SK-N-MC (cell line): ENCODE measurements at regions not wholly inside any gene's neighbourhood (a gene's known extent, or its start where the extent isn't known, plus 50 kb on each side); places are given as distances from the start of the nearest gene placed in this dataset.

Source experiments
- DNase-seq: peaks from one replicate; pipeline ENCODE4 v3.0.0-alpha.2; 2011; ENCODE audit warnings: low read depth, low spot score
- H3K27ac ChIP-seq: fragments of 200-600 bp; sonication (generic); 2 replicates; pipeline ENCODE4 v1.5.1; 2016; ENCODE audit warnings: mixed run types
- H3K36me3 ChIP-seq: fragments of 200-600 bp; sonication (generic); 2 replicates; pipeline ENCODE4 v1.6.1; 2017; ENCODE audit warnings: antibody characterized with exemption, low read length, mixed read lengths; ENCODE audit not compliant: insufficient read depth
- H3K4me3 ChIP-seq: fragments of 200-600 bp; sonication (generic); 2 replicates; pipeline ENCODE4 v1.5.1; 2016
- H3K9ac ChIP-seq: fragments of 200-600 bp; sonication (generic); 2 replicates; pipeline ENCODE4 v1.8.0; 2017; ENCODE audit warnings: mixed run types, mixed read lengths; ENCODE audit not compliant: insufficient read length
- H3K9me3 ChIP-seq: fragments of 200-600 bp; sonication (generic); 2 replicates; pipeline ENCODE4 v1.6.1; 2017; ENCODE audit warnings: low read depth, mild to moderate bottlenecking, antibody characterized with exemption, low read length, moderate library complexity, mixed read lengths
- EZH2 ChIP-seq: fragments of 200-600 bp; sonication (generic); IDR thresholded peaks from one replicate; pipeline ENCODE4 v1.6.1; 2017; ENCODE audit warnings: antibody characterized with exemption
- FOXP2 ChIP-seq: optimal IDR thresholded peaks from 2 replicates; pipeline ENCODE3; 2011; ENCODE audit warnings: mild to moderate bottlenecking, moderate library complexity; ENCODE audit not compliant: insufficient read depth; ENCODE audit errors: extremely low read length, control extremely low read depth
- POLR2AphosphoS5 ChIP-seq: IDR thresholded peaks from 2 replicates; pipeline ENCODE4 v1.6.1; 2012; ENCODE audit warnings: mild to moderate bottlenecking, low read depth, low read length, borderline replicate concordance

GRCh38 chr17:36673637-36674277 is 72.4 kb downstream of the MRM1 start:
- Histone ChIP-seq H3K36me3 (no peaks in the 10 kb centered on the region), H3K4me3 (no peak overlapping the region), H3K9me3 (no peaks in the 10 kb centered on the region), H3K9ac (no peak overlapping the region), H3K27ac (no peak overlapping the region)
- DNase-seq, result no peak
- TF ChIP-seq FOXP2, result no peak
- TF ChIP-seq POLR2AphosphoS5, result no peak
- TF ChIP-seq EZH2, result no peak

DNA sequence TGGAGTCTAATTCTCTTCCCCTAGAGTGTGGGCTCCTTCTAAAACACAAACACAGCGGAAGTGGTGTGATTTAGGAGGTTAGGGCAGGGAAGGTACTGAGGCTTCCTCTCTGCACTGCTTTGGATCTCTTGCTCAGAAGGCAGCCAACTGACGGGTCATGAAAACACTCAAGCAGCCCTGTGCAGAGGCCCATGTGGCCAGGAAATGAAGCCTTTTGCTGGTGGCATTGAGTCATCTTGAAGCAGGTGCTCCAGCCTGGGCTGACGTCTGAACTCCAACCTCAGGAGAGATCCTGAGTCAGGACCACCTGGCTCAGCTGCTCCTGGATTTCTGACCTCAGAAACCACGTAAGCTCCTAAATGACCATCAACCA is 72.9 kb downstream of the MRM1 start:
- Histone ChIP-seq H3K9ac (no peak overlapping the region), H3K36me3 (no peaks in the 10 kb centered on the region), H3K27ac (no peak overlapping the region), H3K9me3 (no peaks in the 10 kb centered on the region), H3K4me3 (no peak overlapping the region)
- TF ChIP-seq EZH2 (no peak), FOXP2 (no peak), POLR2AphosphoS5 (no peak)
- DNase-seq, result no peak

- no peaks in the 10 kb centered on the region for H3K36me3 ChIP-seq
- H3K4me3 ChIP-seq, result no peak overlapping the region
- H3K9ac ChIP-seq, result no peak overlapping the region
- TF ChIP-seq EZH2, result no peak
- no peak overlapping the region for H3K27ac ChIP-seq
- DNase-seq, result no peak
- no peaks in the 10 kb centered on the region for H3K9me3 ChIP-seq
Observed at GRCh38 chr17:36675250-36675649, 73.9 kb downstream of the MRM1 start.

GRCh38 chr17:36675786-36676185 is 74.4 kb downstream of the MRM1 start:
- Histone ChIP-seq H3K27ac (no peak overlapping the region), H3K9ac (no peak overlapping the region), H3K36me3 (no peaks in the 10 kb centered on the region), H3K9me3 (no peaks in the 10 kb centered on the region), H3K4me3 (no peak overlapping the region)
- DNase-seq, result no peak
- no peak for TF ChIP-seq FOXP2
- no peak for TF ChIP-seq EZH2
- no peak for TF ChIP-seq POLR2AphosphoS5

GRCh38 chr17:36679815-36680467 is 78.6 kb downstream of the MRM1 start:
- Histone ChIP-seq H3K9me3 (no peaks in the 10 kb centered on the region), H3K27ac (no peak overlapping the region), H3K4me3 (no peak overlapping the region), H3K9ac (no peak overlapping the region), H3K36me3 (no peaks in the 10 kb centered on the region)
- DNase-seq, result no peak
- no peak for TF ChIP-seq FOXP2
- TF ChIP-seq EZH2, result no peak
- no peak for TF ChIP-seq POLR2AphosphoS5

GRCh38 chr17:36680701-36681202 is 79.4 kb downstream of the MRM1 start:
- TF ChIP-seq POLR2AphosphoS5 (no peak), FOXP2 (no peak), EZH2 (no peak)
- DNase-seq, result no peak

DNA sequence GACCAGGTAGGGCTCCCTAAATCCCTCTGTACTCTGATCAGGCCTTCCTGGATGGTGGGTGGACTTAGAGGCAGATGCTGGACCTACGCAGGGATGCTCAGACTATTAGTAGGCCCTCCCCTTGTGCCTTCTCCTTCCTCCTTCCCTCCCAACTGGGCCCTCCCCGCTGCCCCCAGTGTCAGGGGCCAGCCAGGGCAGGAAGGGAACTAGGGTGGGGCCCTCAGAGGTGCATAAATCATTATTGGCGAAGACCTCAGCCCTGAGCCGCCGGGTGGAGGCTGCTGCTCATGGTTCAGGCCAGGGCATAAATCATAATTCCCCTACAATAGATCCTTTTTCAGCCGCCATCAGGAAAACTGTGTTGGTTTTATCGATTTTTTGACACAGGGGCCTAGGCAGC is 81.4 kb downstream of the MRM1 start:
- DNase-seq, result no peak
- Histone ChIP-seq H3K9me3 (no peaks in the 10 kb centered on the region), H3K9ac (no peak overlapping the region), H3K4me3 (no peak overlapping the region), H3K36me3 (no peaks in the 10 kb centered on the region), H3K27ac (no peak overlapping the region)
- TF ChIP-seq POLR2AphosphoS5 (no peak), FOXP2 (no peak), EZH2 (no peak)

More at GRCh38 chr17:36680701-36681202, 79.4 kb downstream of the MRM1 start:
- Histone ChIP-seq H3K9ac (no peak overlapping the region), H3K9me3 (no peaks in the 10 kb centered on the region), H3K36me3 (no peaks in the 10 kb centered on the region), H3K4me3 (no peak overlapping the region), H3K27ac (no peak overlapping the region)

DNA sequence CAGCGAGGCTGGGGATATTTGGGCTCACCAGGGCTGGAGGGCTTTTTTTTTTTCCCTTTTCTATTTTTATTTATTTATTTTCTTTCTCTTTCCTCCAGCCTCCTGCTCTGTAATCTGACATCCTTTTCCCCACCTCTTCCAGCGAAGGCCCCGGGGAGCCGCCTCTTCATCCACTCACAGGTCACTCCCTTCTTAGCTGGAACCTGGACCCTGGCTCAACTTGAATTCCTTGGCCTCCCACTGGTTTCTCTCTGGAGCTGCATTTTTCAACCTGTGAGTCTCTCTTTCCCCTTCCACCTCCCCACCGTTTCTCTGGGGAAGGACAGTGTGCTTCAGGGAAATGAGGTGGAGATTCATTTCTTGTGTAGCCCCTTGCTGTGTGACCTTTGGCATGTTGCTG is 82.0 kb downstream of the MRM1 start:
- Histone ChIP-seq H3K36me3 (no peaks in the 10 kb centered on the region), H3K9me3 (no peaks in the 10 kb centered on the region), H3K27ac (no peak overlapping the region), H3K9ac (no peak overlapping the region), H3K4me3 (no peak overlapping the region)
- no peak for TF ChIP-seq EZH2
- no peak for TF ChIP-seq POLR2AphosphoS5
- no peak for TF ChIP-seq FOXP2
- no peak for DNase-seq

- no peak for DNase-seq
- no peak for TF ChIP-seq POLR2AphosphoS5
- Histone ChIP-seq H3K9ac (no peak overlapping the region), H3K27ac (no peak overlapping the region), H3K36me3 (no peaks in the 10 kb centered on the region), H3K9me3 (no peaks in the 10 kb centered on the region), H3K4me3 (no peak overlapping the region)
Observed at GRCh38 chr17:36684134-36684533, 82.8 kb downstream of the MRM1 start.
